ENCODE measurements at regions not wholly inside any gene's neighbourhood (a gene's known extent, or its start where the extent isn't known, plus 50 kb on each side); places are given as distances from the start of the nearest gene placed in this dataset.

GRCh38 chr12:90209029-90209428 lies 500.4 kb upstream of the ATP2B1 start:
- TF ChIP-seq CTCF (IDR thresholded peaks at IDR 0.05; ENCODE audit: low read depth, low read length) (no peak), EZH2phosphoT487 (IDR thresholded peaks at IDR 0.05; ENCODE audit: low read depth) (no peak)
